GM12874 (cell line): ENCODE measurements at regions not wholly inside any gene's neighbourhood (a gene's known extent, or its start where the extent isn't known, plus 50 kb on each side); places are given as distances from the start of the nearest gene placed in this dataset.

Source experiments
- CTCF ChIP-seq: IDR thresholded peaks from 2 replicates; pipeline ENCODE4 v1.5.1; 2011; ENCODE audit warnings: low read depth, mild to moderate bottlenecking, control low read depth, low read length, moderate library complexity; ENCODE audit not compliant: insufficient read depth

- TF ChIP-seq CTCF: no peak
Measured at GRCh38 chr2:198546122-198546521, 741.7 kb downstream of the PLCL1 start.

GRCh38 chr2:198545411-198545810 is 741.0 kb downstream of the PLCL1 start:
- no peak for TF ChIP-seq CTCF

- TF ChIP-seq CTCF: no peak
Measured at GRCh38 chr2:198544461-198544860, 740.1 kb downstream of the PLCL1 start.

GRCh38 chr2:198534756-198535155 is 730.4 kb downstream of the PLCL1 start:
- TF ChIP-seq CTCF: no peak

GRCh38 chr2:198525211-198525969 is 721.0 kb downstream of the PLCL1 start:
- TF ChIP-seq CTCF: no peak

GRCh38 chr2:198523710-198524109 is 719.3 kb downstream of the PLCL1 start:
- no peak for TF ChIP-seq CTCF

- no peak for TF ChIP-seq CTCF
Measured at GRCh38 chr2:198518935-198519334, 714.5 kb downstream of the PLCL1 start.

GRCh38 chr2:198517976-198518375 is 713.6 kb downstream of the PLCL1 start:
- no peak for TF ChIP-seq CTCF
